ENCODE measurements at regions not wholly inside any gene's neighbourhood (a gene's known extent, or its start where the extent isn't known, plus 50 kb on each side); places are given as distances from the start of the nearest gene placed in this dataset.
"Not testable (repeated sequence)": the region's sequence is repeated elsewhere in the genome, so short reads cannot be mapped to it uniquely, and the experiment has no call there.

DNA sequence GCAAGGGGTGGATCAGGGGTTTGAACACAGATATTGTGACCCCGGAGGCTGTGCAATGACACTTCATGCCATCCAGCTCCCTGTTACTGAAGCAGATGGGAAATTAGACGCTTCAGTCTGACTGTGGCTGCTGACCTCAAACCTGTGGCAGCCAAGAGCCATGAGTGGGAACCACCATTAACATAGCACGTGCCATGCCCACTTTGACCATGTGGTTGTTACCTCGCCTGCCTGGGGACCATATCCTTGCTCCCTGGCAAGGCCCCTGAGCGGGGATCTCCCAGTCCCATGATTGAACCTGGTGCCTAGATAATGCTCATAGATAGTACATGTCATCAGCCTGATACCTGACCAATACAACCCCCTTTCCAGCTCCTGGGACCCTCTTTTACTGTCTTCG, 68.9 kb downstream of the CYP26B1 start:
- no peak for DNase-seq

GRCh38 chr2:72077702-72078169, 69.9 kb downstream of the CYP26B1 start:
- DNase-seq = no peak

GRCh38 chr2:72073373-72073772, 74.3 kb downstream of the CYP26B1 start:
- not testable (repeated sequence) for DNase-seq

DNA sequence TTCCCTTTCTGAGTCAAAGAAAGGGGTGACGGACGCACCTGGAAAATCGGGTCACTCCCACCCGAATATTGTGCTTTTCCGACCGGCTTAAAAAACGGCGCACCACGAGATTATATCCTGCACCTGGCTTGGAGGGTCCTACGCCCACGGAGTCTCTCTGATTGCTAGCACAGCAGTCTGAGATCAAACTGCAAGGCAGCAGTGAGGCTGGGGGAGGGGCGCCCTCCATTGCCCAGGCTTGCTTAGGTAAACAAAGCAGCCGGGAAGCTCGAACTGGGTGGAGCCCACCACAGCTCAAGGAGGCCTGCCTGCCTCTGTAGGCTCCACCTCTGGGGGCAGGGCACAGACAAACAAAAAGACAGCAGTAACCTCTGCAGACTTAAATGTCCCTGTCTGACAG, 83.5 kb downstream of the CYP26B1 start:
- DNase-seq = not testable (repeated sequence)

- no peak for DNase-seq
Measured at GRCh38 chr2:72062336-72062735, 85.3 kb downstream of the CYP26B1 start.

GRCh38 chr2:72057308-72057707, 90.4 kb downstream of the CYP26B1 start:
- DNase-seq = no peak

DNA sequence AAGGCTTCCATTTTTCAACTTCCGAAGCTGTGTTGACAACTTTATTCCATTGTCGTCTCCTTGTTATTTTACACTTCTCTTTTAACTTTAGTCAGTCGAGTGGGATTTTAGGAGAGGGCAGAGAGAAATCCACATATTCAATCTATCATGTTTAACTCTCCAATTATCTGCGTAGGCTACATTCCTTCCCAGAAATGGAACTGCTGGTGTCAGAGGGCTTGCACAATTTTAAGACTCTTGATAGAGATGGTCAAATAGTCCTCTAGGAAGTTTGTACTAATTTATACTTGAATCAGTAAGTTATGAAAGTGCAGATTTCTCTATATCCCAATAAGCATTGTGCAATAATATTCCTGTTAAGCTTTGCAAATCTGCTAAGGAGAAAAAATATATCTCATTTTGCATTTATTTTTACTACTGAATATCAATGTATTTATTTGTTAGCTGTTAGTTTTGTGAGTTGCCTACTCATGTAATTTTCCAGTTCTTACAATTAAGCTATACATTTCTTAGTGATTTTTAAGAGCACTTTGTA, 95.6 kb downstream of the CYP26B1 start:
- no peak for DNase-seq

- DNase-seq = no peak
Measured at GRCh38 chr2:72051204-72051603, 96.5 kb downstream of the CYP26B1 start.

GRCh38 chr2:72050734-72051133, 96.9 kb downstream of the CYP26B1 start:
- DNase-seq = no peak

DNA sequence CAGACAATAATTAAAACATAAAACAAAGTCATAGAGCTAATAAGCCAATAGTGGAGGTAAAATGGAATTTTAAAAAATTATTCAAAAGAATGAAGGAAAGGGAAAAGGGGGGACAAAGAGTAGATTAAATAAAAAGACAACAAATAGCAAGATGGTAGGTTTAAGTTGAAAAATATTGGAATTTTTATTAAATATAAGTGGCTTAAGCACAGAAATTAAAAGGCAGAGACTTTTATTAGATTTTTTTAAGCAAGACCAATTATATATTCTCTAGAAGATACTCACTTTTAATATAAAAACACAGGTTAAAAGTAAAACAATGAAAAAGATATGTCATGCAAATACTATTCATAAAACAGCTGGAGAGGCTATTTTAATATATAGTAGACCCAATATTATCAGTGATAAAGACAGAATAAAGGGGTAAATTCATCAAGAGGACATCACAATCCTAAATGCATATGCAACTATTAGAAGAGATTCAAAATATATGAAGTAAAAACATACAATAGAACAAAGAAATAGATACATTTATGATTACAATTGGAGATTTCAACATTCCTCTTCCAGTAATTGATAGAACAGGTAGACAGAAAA, 98.7 kb downstream of the CYP26B1 start:
- DNase-seq = no peak

DNA sequence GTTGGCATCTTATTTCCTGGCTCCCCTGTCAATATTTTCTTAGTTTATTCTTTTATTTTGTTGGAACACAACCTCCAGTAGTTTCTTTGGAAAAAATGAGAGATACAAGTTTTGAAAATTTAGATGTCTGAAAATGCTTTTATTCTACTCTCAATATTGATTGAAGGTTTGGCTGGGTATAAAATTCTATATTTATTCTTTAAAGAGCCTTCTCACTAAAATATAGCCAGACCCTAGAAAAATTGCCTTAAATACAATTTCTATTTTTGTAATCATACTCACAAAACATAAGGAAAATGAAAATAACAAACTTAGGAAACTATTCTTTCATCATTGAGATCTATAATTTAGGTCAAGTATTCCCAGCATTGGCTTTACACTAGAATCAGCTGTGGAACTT, 103.7 kb downstream of the CYP26B1 start:
- no peak for DNase-seq

DNA sequence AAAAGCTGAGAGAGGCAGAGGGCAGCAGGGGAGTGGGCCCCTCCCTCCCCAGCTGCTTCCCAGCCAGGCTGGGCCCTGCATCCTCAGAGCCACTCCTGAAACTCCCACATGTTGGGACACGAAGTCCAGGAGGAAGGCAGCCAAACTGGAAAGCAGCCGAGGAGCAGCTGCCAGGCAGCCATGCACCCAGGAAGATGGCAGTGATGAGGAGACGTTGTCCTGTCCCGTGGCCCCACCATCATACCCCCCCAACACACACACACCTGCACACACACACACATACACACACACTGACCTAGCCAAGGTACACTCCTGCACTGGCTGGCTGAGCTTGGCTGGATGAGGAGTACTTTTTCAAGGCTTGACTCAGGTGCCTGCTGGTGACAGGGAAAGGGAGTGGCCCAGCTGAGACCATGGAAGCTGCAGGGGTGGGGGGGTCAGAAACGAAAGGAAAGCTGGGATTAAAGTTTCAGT, 106.0 kb downstream of the CYP26B1 start:
- no peak for DNase-seq

DNA sequence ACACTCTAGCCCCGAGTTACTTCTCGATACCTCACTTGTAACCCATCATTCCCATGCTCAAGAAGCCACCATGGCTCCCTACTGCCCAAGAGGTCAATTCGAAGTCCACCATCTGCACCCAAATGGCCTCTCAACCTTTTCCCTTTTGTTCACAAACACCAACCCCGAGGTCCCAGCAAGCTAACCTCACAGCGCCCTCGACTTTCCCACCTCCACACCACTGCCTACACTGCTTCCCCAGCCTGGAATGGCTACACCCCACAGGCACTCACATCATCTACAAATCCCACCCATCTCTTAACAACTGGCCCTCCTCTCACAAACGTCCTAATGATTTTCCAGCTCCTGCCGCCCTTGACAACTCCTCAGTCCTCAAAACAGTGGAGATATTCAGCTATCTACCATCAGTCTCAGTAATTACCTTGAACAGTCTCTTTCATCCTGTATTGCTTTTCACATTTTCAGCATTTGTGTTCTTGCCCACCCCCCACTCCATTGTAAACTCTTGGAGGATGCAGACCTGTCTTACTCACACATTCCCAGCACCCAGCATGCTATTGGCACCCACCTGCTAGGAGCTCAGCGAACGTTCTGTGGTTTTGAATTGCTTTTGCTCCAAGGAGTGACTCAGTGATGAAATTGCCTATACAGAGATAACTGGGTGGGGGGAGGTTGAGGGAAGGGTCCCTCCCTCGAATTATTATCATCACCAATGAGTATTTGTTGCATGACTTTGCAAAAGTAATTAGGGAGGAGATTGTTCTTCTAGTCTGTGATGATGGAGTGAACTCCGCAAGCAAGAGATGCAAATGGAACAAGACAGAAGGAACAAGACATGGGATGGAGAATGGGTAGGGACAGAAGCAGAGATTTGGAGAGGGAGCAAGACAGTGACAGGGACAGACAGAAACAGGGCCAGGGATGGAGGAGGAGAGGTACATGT, 106.8 kb downstream of the CYP26B1 start:
- no peak for DNase-seq

DNA sequence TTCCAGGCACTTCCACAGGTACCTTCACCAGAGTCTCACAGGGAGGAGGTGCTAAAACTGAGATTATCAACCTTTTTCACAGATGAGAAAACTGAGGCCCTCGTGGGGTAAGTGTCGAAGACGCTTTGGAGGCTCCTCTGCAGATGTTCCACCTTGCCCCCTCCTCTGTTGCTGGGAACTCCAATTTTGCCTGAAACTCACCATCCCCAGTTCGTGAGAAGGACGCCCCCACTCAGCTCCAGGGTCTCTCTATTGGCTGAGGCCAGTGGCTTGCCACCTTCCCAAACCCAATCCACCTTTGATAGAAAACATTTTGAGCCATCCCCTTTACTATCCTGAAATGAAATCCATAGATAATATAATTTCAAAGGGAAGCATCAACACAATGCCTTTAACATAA, 109.1 kb downstream of the CYP26B1 start:
- DNase-seq = no peak

DNA sequence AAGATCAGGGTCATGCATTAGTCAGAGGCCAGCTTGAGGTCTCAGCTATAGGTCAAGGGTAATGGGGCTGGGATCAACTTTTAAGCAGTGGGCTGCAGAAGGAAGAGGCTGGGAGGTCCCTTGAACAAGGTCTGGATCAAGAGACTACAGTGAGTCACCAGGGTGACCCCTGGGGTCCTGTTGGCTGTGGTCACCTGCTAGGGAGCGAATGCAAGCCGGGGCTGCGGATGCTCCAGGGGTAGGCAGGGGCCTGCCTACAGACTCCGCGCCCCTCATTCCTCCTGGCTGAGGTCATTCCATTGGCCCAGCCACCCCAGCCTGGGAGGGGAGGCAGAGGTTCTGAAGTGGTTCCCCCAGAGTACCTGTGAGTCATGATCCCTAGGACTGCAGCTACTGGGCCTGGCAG, 110.4 kb downstream of the CYP26B1 start:
- no peak for DNase-seq

DNA sequence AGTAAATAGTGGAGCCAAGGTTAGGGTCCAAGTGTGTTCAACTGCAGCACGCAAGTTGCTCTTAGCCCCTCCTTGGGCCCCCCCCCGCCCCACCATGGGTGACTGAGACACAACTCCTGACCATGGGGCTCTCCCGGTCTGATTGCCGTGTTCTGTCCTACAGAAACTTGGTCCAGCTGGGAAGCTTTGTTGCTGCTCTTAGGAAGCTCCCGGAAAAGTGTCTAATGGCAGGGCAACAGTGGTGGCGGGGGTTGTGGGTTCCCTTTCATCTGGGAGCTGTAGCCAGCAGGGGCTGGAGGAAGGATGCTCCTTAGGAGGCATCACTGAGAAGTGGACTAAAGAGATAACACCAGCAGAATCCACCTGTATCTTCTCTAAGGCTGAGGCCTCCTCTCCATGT, 111.1 kb downstream of the CYP26B1 start:
- no peak for DNase-seq

DNA sequence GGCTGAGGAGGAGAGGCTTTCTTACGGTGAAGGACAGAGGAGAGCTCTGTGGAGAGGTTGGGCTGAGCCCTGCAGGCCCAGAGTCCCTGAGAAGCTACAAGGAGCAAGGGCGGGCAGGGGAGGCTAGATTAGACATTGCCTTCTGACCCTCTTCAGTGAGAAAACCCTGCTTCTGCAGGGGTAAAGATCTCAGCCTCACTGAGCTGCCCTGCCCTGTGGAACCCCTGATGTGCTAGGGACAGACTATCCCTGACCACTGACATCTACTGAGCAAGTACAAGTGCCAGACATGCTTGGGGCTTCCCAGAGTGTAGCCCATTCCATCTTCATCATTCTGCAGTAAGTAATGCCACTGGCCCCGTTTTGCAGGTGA, 111.5 kb downstream of the CYP26B1 start:
- DNase-seq = no peak

- no peak for DNase-seq
Measured at GRCh38 chr2:72035518-72036172, 112.0 kb downstream of the CYP26B1 start.

DNA sequence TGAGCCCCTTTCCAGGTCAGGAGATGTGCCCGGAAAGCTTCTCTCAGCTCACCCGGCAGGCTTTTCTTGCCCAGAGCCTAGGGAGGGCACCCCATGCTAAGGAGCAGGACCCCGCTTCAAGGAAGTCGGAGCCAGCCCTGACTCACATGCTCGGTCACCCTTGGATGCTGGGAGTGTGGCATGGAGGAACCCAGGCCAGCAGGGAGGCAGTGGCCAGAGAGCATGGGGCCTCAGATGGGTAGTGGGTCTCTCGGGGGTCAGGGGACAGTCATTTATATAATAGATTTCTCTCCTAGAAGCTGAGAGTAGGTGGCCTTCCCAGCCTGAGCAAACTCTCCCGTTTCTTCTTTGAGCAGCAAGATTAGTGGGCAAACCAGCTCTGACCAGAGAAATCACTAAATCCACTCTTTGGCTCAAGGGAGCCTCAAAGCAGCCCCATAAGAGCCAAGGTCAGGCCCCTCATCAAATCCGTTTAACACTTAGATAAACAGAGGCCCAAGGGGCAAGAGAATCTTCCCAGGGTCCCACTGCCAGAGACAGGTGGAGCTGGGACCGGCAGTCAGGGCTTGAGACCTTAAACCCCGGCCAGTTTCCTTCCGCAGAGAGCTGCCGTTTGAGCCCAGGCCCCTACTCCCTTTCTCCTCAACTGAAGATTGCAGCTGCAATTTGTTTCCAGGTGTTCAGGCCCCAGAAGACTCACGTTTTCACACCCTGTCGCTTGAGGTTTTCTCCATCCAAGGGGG, 113.1 kb downstream of the CYP26B1 start:
- DNase-seq = no peak

DNA sequence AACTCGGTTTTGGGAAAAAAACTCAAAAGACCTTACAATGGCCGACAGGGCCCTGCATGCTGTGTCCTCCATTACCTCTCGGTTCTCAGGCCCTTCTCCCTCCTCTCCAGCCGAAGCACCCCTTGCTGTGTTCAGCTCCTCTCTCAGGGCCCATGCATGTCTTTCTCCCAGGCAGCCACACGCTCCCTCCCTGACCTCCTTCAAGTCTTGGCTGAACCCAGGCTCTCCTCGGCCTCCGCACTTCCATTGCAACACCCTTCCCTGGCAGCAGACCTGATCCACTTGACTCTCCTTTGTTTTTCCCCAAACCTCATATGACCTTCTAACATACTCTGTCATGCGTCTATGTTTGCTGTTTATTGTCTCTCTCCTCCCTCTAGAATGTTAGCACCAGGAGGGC, 114.0 kb downstream of the CYP26B1 start:
- DNase-seq = no peak

DNA sequence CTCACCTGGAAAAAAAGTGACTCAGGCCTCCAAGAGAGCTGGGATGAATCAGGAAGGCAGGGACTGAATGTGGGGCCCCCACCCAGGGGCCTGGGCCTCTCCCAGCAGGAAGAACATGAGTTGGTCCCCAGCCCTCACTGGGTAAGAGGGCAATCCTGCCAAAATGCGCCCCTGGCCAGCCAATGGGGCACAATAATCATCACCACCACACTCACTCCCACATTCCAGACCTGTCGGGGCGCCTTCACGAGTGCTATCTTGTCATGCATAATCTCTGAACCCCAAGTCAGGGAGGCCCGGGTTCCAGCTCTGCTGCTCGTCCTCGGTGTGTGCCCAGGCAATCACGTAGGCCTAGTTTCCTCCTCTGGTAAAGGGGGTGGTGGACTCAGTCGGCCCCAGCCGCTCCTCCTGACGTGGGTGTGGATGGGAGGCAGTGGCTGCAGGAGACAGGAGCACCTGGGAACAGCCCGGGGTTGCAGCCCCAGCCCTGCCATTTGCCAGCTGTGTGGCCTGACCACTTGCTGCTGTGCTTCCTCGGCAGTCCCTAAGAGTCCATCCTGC, 115.1 kb downstream of the CYP26B1 start:
- DNase-seq = no peak
